ENCODE measurements at regions not wholly inside any gene's neighbourhood (a gene's known extent, or its start where the extent isn't known, plus 50 kb on each side); places are given as distances from the start of the nearest gene placed in this dataset.
A peak's percentile ranks its signal among the peaks of the same experiment; 100 is the strongest.

DNA sequence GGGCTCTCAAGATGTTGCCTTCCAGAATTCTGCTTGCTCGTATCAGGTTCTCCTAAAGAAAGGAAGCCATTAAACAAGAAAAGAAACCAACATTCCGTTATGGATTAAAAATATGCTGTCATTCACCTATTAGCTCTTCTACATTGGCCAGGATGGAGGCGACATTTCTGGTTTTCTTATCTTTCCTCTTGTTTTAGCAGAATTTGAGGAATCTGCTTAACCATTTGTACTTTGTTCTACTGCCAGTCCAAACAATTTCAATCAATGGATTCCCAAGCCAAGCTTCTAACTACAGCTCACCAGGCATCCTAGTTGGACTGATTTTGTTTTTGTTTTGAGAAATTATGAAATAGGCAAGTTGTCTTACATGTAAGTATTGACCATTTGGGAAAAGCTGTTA lies 164.6 kb upstream of the TSC22D2 start:
- TF ChIP-seq, protein P1, sequence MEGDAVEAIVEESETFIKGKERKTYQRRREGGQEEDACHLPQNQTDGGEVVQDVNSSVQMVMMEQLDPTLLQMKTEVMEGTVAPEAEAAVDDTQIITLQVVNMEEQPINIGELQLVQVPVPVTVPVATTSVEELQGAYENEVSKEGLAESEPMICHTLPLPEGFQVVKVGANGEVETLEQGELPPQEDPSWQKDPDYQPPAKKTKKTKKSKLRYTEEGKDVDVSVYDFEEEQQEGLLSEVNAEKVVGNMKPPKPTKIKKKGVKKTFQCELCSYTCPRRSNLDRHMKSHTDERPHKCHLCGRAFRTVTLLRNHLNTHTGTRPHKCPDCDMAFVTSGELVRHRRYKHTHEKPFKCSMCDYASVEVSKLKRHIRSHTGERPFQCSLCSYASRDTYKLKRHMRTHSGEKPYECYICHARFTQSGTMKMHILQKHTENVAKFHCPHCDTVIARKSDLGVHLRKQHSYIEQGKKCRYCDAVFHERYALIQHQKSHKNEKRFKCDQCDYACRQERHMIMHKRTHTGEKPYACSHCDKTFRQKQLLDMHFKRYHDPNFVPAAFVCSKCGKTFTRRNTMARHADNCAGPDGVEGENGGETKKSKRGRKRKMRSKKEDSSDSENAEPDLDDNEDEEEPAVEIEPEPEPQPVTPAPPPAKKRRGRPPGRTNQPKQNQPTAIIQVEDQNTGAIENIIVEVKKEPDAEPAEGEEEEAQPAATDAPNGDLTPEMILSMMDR (IDR thresholded peaks at IDR 0.05; ENCODE audit: partially characterized antibody, unreplicated experiment), result no peak
- H3K9me3 Mint-ChIP-seq (ENCODE audit: unreplicated experiment), result peaks cover 11% of the 10 kb centered on the region
- H3K27ac Mint-ChIP-seq (ENCODE audit: unreplicated experiment), result no peak overlapping the region
- DNase-seq, result no peak
- H3K4me3 Mint-ChIP-seq (ENCODE audit: unreplicated experiment), result no peak overlapping the region
- H3K36me3 Mint-ChIP-seq (ENCODE audit: unreplicated experiment), result no peaks in the 10 kb centered on the region
- peaks cover 6% of the 10 kb centered on the region for H3K27me3 Mint-ChIP-seq (ENCODE audit: unreplicated experiment)
- H3K4me1 Mint-ChIP-seq (ENCODE audit: low read depth, unreplicated experiment), result peaks cover 42% of the 10 kb centered on the region

- Mint-ChIP-seq H3K9me3 (ENCODE audit: unreplicated experiment) (peaks cover 4% of the 10 kb centered on the region), H3K27me3 (ENCODE audit: unreplicated experiment) (peaks cover 4% of the 10 kb centered on the region), H3K27ac (ENCODE audit: unreplicated experiment) (peak overlapping the region; percentile 33), H3K4me1 (ENCODE audit: low read depth, unreplicated experiment) (peaks cover 39% of the 10 kb centered on the region), H3K4me3 (ENCODE audit: unreplicated experiment) (no peak overlapping the region), H3K36me3 (ENCODE audit: unreplicated experiment) (no peaks in the 10 kb centered on the region)
- TF ChIP-seq, protein P1 (IDR thresholded peaks at IDR 0.05; ENCODE audit: partially characterized antibody, unreplicated experiment), result no peak
- no peak for DNase-seq
Measured at GRCh38 chr3:150242220-150242936, 165.7 kb upstream of the TSC22D2 start.

DNA sequence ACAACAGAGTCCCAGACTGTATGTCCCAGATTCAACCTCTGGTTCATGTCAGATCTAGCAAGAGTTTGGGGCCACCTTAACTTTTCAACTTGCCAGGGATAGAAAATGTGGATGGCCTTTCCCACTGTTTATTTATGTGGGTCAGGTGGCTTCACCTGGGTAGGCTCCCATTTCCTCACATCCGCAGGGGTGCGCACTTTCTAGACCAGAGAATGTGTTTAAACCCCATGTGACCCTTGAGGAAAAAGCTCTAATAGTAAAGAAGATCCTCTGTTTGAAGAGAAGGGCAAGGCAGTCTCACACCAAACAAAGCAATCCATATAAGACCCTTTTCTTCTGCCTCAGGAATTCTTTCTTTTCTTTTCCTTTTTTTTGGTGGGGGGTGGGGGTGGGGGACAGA lies 167.2 kb upstream of the TSC22D2 start:
- H3K27ac Mint-ChIP-seq (ENCODE audit: unreplicated experiment), result no peak overlapping the region

DNA sequence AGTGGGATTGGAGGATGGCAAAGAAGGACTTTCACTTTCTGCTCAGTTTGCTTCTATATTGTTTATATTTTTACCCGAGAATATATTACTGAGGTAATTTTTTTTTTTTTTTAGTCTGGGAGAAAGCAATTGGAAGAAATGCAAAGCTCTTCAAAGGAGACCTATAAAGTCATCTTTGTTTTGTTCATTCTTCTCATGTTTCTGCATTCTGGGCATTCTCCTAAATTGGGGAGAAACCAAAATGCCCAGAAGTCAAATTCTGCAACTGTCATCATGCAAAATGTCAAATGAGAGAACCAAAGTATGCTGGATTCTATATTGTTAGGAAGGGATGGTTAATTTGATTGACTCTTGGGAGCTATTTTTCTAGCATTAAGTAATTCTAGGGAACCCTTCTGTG lies 168.3 kb upstream of the TSC22D2 start:
- H3K4me1 Mint-ChIP-seq (ENCODE audit: low read depth, unreplicated experiment), result peaks cover 36% of the 10 kb centered on the region
- H3K27me3 Mint-ChIP-seq (ENCODE audit: unreplicated experiment), result no peaks in the 10 kb centered on the region
- DNase-seq, result no peak
- no peaks in the 10 kb centered on the region for H3K9me3 Mint-ChIP-seq (ENCODE audit: unreplicated experiment)
- no peaks in the 10 kb centered on the region for H3K36me3 Mint-ChIP-seq (ENCODE audit: unreplicated experiment)
- TF ChIP-seq, protein P1 (IDR thresholded peaks at IDR 0.05; ENCODE audit: partially characterized antibody, unreplicated experiment), result no peak
- no peak overlapping the region for H3K4me3 Mint-ChIP-seq (ENCODE audit: unreplicated experiment)
- H3K27ac Mint-ChIP-seq (ENCODE audit: unreplicated experiment), result no peak overlapping the region

More for the DNA sequence above, 167.2 kb upstream of the TSC22D2 start:
- H3K9me3 Mint-ChIP-seq (ENCODE audit: unreplicated experiment), result no peaks in the 10 kb centered on the region
- no peaks in the 10 kb centered on the region for H3K36me3 Mint-ChIP-seq (ENCODE audit: unreplicated experiment)
- no peak for DNase-seq
- H3K27me3 Mint-ChIP-seq (ENCODE audit: unreplicated experiment), result no peaks in the 10 kb centered on the region
- TF ChIP-seq, protein P1 (IDR thresholded peaks at IDR 0.05; ENCODE audit: partially characterized antibody, unreplicated experiment), result no peak
- H3K4me3 Mint-ChIP-seq (ENCODE audit: unreplicated experiment), result no peak overlapping the region
- H3K4me1 Mint-ChIP-seq (ENCODE audit: low read depth, unreplicated experiment), result peaks cover 38% of the 10 kb centered on the region

GRCh38 chr3:150238995-150239619 lies 169.0 kb upstream of the TSC22D2 start:
- H3K36me3 Mint-ChIP-seq (ENCODE audit: unreplicated experiment), result no peaks in the 10 kb centered on the region
- TF ChIP-seq, protein P1 (IDR thresholded peaks at IDR 0.05; ENCODE audit: partially characterized antibody, unreplicated experiment), result no peak
- DNase-seq, result no peak
- H3K9me3 Mint-ChIP-seq (ENCODE audit: unreplicated experiment), result no peaks in the 10 kb centered on the region
- H3K27me3 Mint-ChIP-seq (ENCODE audit: unreplicated experiment), result no peaks in the 10 kb centered on the region
- H3K4me3 Mint-ChIP-seq (ENCODE audit: unreplicated experiment), result peak overlapping the region; percentile 0
- no peak overlapping the region for H3K27ac Mint-ChIP-seq (ENCODE audit: unreplicated experiment)
- peaks cover 36% of the 10 kb centered on the region for H3K4me1 Mint-ChIP-seq (ENCODE audit: low read depth, unreplicated experiment)
